Esophagus muscularis mucosa (tissue), 4 donors: ENCODE measurements at regions not wholly inside any gene's neighbourhood (a gene's known extent, or its start where the extent isn't known, plus 50 kb on each side); places are given as distances from the start of the nearest gene placed in this dataset.

Experiments
- EP300 ChIP-seq: sonication (generic); formaldehyde crosslinking; IDR thresholded peaks from one replicate; pipeline ENCODE4 v1.6.1; 2017; ENCODE audit warnings: antibody characterized with exemption
- POLR2AphosphoS5 ChIP-seq, 2 donors: sonication (generic); formaldehyde crosslinking; IDR thresholded peaks; one replicate each; pipeline ENCODE4 v1.6.1; 2017; ENCODE audit warnings: antibody characterized with exemption in 2 of 2
- TF ChIP-seq, protein P1 (sequence below), 3 experiments: fragments of 200-600 bp in 2 of 3; fragments of 450-650 bp in 1 of 3; sonication (generic) in 2 of 3; IDR thresholded peaks; one replicate each; pipeline ENCODE4 v1.5.1; 2017 to 2019; ENCODE audit warnings: antibody characterized with exemption in 3 of 3, mild to moderate bottlenecking in 2 of 3, moderate library complexity in 1 of 3

DNA sequence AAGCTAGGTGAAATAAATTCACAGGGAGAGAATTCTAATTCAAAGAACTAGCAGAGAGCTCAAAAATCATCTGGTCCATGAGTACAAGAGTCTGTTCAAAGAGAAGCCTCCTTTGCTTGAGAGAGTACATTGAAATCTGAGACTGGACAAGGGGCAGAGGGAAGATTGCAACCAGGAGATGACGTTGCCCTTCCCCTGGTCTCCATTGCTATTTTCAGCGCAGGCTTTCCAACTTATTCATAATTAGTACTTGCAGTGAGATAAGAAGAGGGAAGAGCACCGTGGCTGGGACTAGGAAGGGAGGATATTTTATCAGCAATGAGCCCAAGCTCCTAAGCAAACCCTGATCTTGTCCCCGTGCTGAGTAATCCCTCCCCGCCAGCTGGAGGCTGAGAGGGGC is 251.8 kb upstream of the RORA start:
- TF ChIP-seq, protein P1, sequence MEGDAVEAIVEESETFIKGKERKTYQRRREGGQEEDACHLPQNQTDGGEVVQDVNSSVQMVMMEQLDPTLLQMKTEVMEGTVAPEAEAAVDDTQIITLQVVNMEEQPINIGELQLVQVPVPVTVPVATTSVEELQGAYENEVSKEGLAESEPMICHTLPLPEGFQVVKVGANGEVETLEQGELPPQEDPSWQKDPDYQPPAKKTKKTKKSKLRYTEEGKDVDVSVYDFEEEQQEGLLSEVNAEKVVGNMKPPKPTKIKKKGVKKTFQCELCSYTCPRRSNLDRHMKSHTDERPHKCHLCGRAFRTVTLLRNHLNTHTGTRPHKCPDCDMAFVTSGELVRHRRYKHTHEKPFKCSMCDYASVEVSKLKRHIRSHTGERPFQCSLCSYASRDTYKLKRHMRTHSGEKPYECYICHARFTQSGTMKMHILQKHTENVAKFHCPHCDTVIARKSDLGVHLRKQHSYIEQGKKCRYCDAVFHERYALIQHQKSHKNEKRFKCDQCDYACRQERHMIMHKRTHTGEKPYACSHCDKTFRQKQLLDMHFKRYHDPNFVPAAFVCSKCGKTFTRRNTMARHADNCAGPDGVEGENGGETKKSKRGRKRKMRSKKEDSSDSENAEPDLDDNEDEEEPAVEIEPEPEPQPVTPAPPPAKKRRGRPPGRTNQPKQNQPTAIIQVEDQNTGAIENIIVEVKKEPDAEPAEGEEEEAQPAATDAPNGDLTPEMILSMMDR (IDR thresholded peaks at IDR 0.05): no peak
- no peak for TF ChIP-seq POLR2AphosphoS5 (IDR thresholded peaks at IDR 0.05)
- TF ChIP-seq EP300: no peak
